HG03432 (cell line): ENCODE measurements at regions not wholly inside any gene's neighbourhood (a gene's known extent, or its start where the extent isn't known, plus 50 kb on each side); places are given as distances from the start of the nearest gene placed in this dataset.
"Not testable (repeated sequence)": the region's sequence is repeated elsewhere in the genome, so short reads cannot be mapped to it uniquely, and the experiment has no call there.

Experiments used
- ATAC-seq: cut with Tn5 transposase; IDR thresholded peaks from one replicate; pipeline ENCODE4 v1.9.1; 2021; ENCODE audit warnings: mild to moderate bottlenecking, moderate library complexity; ENCODE audit not compliant: unreplicated experiment

GRCh38 chr16:87042551-87043230 is 274.5 kb downstream of the C16orf95 start:
- ATAC-seq = no peak

DNA sequence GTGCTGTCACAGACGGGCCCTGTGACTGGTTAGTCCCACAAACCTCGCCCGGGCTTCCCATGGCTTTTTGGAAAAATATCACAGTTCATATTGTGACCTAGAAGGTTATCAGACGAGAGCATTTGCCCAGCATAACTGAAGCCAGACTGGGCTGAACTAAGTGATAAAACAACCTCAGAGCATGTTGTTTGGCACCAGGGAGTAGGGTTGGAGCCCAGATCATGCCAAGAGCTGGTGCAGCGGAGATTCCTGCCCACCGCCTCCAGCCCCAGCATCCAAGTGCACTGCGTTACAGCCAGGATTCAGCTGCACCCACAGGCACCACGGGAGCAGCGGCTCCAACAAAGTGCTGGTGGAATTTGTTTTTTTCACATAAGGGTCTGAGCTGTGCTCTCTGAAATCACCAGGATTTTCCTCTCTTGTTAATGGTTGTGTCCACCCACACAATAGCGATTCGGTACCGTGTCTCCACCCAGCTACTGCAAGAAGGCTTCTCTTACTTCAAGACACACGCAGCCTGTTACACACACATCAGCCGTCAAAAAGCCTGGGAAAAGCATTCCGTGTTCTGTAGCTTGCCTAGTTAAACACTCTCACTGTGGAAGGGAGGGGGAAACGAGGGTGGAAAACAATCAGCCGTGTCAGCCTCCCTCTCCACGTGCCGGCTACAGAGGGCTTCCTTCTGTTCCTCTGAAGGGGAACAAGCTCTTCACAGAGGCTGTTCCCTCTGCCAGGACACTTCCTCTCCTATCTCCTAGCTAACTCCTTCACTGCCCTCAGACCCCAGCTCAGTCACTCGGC is 273.8 kb downstream of the C16orf95 start:
- ATAC-seq = no peak

GRCh38 chr16:87044032-87044382 is 273.2 kb downstream of the C16orf95 start:
- no peak for ATAC-seq

DNA sequence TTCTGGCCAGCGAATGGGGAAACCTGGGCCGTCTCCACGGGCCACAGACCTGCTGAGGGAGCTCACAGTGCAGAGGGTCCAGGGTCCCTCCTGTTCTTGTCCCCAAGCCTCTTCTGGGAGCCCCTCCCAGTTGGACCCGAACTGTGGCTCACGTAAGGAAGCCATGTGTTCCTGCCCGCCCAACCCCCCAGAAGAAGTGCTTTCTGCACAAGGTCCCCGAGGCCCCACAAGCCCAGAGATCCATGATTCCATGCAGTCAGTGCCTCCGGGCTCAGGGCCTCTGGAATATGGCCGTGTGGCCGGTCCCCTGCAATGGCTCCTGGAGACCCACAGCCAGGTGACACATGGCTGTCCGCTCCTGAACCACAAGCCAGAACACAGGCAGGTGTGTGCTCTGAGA is 272.4 kb downstream of the C16orf95 start:
- ATAC-seq = no peak

DNA sequence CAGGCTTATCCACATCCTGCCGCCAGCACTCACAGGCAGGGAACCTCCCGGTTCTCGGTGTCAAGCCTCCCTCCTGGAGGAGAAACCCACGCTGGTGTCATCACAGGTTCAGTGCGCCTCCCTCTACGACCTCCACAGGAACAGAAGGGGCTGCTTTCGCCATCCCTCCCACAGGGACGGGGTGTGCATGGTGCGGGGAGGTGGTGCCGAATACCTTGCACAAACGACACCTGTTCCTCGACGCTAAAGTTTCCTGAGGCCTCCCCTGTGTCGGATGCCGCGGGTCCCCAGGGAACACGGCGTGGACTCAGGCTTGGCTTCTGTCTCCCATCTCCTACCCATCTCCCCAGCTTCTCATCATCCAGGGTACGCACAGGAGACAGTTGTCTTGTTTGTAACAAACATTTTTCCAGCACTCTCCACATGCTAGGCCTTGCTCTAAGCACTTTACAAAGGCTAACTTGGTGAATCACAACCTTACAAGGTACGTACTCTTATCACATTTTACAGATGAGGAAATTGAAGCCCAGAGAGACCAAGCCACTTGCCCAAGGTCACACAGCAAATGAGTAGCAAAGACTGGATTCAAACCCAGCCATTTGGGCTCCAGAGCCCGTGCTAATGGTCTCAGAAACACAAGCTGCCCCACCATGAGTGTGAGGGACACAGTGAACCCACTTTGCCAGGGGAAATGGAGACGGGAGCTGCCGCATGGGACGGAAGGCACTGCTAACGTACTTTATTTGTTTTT is 271.6 kb downstream of the C16orf95 start:
- no peak for ATAC-seq

DNA sequence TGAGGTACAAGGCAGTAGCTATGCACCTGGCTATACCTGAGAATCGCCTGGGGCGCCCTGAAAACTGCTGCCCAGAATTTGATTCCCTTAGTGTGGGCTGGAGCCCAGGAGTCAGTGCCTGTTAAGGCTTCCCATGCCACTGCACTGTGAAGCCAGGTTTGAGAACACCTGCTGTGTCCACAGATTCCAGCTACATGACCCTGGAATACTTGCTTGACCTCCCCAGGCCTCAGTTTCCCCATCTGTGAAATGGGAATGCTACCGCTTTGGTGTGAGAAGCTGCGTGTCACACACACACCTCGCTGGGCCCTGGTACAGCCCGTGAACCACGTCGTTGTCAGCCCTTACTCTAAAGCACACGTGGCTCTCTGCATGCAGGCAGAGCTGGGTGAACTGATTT is 271.0 kb downstream of the C16orf95 start:
- no peak for ATAC-seq

- ATAC-seq = no peak
These were observed 269.8 kb downstream of the C16orf95 start for GRCh38 chr16:87047221-87048037.

- ATAC-seq = no peak
These were observed 269.0 kb downstream of the C16orf95 start for GRCh38 chr16:87048038-87048729.

DNA sequence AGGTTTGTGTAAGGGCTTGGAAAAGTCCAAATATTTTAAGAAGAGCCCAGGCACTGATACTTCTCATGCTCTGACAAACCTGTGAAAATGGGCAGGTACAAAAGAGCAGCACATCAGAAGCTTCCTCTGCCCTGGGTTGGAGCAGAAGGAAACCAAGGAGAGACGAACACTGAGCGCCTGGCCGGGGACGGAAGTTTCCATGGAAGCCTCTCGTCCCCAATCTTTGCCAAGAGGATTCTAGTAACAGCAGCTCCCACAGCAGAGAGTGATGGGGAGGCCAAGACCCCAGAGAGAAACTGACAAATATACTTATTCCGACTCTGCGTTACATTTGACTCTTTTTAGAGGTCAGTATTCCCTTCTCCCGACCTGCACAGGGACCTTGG is 268.5 kb downstream of the C16orf95 start:
- ATAC-seq = no peak

- ATAC-seq = not testable (repeated sequence)
These were observed 268.0 kb downstream of the C16orf95 start for GRCh38 chr16:87049216-87049615.

GRCh38 chr16:87050142-87050541 is 267.1 kb downstream of the C16orf95 start:
- ATAC-seq = no peak

GRCh38 chr16:87051526-87052320 is 265.5 kb downstream of the C16orf95 start:
- no peak for ATAC-seq

DNA sequence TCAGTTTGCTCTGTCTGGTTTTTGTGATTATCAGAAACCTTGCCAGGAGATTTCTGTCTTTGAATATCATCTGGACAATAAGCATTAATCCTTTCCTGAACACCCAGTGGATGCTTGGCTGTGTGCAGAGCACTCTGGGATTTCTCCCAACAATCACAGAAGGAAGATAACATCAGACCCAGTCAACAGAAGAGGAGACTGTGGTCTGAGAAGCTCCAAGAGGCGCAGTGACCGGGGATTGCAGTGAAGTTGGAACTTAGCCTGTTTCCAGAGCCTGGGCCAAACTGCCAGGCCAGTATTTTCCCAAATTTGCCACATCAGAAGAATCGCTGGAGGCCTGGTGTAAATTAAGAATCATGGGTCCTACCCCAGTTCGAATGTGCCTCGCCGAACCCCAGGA is 264.7 kb downstream of the C16orf95 start:
- no peak for ATAC-seq

DNA sequence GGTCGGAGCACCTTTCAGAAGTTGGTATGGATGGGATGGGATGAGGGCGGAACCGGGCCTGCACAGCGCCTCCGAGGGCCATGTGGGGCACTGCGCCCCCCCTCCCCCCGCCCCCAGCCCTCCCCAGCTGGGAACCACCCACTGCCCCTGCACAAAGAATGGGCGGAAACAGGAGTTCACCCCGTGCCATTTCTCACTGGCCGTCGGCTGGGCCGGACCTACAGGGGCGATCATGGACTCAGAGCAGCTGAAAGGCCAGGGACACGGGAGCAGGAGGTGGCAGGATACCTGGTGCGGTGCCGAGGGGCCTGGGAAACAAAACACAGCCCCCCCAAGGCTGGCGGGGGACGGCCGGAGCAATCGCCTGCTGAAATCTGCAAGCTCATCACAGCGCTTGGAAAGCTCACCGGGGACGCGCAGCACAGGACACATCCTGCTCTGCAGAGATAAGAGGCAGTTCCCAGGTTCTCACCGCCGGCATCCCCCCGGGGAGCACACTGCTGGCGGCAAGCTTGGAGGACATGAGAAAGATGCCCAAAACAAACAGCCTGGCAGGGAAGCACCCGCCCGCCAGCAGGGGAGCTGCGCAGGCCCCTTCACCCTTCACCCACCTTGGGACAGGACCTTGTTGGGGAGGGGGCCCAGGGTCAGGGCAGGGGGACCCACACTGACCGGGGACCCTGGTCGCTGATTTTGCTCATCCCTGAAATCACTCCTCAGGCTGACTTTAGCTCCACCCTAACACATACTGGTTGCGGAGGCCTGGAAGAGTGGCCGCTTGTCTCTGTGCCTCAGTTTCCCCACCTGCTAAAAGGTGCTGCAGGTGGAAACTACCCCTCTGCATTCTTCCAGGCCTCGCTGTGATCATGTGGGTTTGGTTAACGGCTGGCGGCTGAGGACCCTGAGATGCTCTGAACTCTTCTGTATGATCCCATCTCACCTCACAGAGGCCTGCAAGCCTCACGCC is 263.9 kb downstream of the C16orf95 start:
- ATAC-seq = no peak

DNA sequence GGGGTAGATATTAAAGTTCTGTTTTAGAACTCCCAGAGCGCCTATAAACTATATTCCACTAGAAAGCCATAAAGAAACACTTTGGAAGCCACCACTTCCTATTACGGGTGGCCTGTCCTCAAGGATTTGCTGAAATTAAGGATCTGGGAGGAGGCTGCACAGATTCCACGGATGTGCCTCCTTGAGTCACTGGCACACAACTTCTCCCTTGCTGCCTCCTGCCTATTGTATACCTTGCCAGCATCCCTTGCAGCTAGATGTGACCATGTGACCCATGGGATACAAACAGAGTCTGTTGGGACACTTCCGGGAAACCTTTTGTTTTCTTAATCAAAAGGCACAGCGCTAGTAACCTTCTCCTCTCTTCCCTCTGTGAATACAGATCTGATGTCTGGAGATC is 263.0 kb downstream of the C16orf95 start:
- ATAC-seq = no peak

DNA sequence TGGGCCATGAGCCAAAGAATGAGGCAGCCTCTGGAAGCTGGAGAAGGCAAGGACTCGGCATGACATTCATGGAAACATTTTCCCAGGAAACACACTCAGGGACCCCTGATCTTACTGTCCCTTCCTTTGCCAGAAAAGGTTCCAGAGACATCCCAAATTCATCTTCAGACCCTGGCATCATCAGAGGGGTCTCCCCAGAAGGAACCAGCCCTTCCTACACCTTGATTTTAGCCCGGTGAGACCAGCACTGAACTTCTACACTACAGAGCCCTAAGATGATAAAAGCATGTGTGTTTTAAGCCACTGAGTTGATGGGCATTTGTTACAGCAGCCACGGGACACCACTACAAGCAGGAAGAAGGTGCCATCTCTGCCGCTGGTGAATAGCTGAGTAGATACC is 262.3 kb downstream of the C16orf95 start:
- no peak for ATAC-seq

GRCh38 chr16:87056083-87056482 is 261.1 kb downstream of the C16orf95 start:
- ATAC-seq = no peak

GRCh38 chr16:87056551-87056950 is 260.6 kb downstream of the C16orf95 start:
- ATAC-seq = no peak
